DMS153 treated with DMSO at 0.1 percent for 48 hours (cell line): ENCODE measurements at regions not wholly inside any gene's neighbourhood (a gene's known extent, or its start where the extent isn't known, plus 50 kb on each side); places are given as distances from the start of the nearest gene placed in this dataset.

Experiments
- DNase-seq: peaks from one replicate; lab custom pipeline; 2025; ENCODE audit not compliant: unreplicated experiment; lab: John Stamatoyannopoulos, UW

DNA sequence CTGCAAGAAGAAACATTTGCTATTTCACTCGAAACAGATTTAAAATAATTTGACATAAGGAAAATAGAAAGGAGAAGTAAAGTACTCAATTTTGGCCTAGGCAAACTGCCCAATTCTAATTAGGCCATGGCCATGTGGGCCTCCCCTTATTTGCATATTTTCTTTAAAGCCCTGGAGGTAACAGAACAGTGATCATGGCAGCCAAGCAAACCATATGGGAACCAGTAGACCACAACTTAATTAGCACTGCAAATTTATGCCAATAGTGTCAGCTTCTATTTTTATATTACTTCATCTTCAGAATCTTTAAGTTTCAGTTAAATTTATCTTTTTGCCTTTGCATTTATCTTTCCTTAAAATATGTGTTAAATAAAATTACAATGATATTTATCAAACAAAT lies 63.3 kb upstream of the THSD7A start:
- no peak for DNase-seq

- no peak for DNase-seq
Measured at GRCh38 chr7:11896663-11897062, 64.7 kb upstream of the THSD7A start.

DNA sequence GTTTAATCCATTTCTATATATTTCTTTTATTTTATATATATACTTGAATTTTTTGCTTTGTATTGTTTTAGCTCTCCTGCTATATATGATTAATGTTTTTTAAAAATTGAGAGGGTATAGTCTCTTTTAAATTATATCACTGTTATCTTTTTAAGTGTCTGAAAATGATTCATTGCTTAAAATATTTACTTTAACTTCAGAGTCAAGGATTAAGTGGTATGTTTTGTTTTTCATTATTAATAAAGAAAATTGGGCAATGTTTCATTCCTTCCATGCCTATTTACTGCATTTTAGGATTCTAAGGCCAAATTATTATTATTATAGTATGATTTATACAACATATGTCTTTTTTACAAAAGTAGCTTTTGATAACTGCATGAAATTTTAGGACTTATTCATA lies 67.2 kb upstream of the THSD7A start:
- no peak for DNase-seq

- no peak for DNase-seq
Measured at GRCh38 chr7:11910253-11910652, 78.3 kb upstream of the THSD7A start.

GRCh38 chr7:11911900-11912299 lies 79.9 kb upstream of the THSD7A start:
- DNase-seq, result no peak

GRCh38 chr7:11914645-11915044 lies 82.6 kb upstream of the THSD7A start:
- DNase-seq, result no peak

GRCh38 chr7:11923376-11923930 lies 91.5 kb upstream of the THSD7A start:
- peak; percentile 8 for DNase-seq

GRCh38 chr7:11931307-11931706 lies 99.3 kb upstream of the THSD7A start:
- DNase-seq, result no peak

DNA sequence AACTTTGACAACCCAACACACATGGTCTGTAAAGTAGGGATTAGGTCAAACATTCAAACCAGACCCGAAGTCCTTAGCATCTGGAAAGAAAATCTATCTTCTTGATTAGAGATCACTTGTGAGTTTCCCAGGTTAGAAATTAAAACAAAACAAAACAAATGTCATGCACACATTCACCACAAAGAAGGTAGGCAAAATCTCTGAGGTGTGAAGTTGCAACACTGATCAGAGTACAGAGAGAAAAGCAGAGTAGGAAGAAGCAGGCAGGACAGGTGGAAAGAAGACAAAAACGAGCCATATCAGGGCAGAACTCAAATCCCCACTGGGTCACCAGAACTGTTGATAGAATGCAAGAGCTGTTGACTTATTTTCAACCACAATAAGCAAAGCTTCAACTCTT lies 102.8 kb upstream of the THSD7A start:
- no peak for DNase-seq

- no peak for DNase-seq
Measured at GRCh38 chr7:11935905-11936304, 103.9 kb upstream of the THSD7A start.

GRCh38 chr7:11946794-11947193 lies 114.8 kb upstream of the THSD7A start:
- no peak for DNase-seq

- DNase-seq, result no peak
Measured at GRCh38 chr7:11950281-11950680, 118.3 kb upstream of the THSD7A start.

DNA sequence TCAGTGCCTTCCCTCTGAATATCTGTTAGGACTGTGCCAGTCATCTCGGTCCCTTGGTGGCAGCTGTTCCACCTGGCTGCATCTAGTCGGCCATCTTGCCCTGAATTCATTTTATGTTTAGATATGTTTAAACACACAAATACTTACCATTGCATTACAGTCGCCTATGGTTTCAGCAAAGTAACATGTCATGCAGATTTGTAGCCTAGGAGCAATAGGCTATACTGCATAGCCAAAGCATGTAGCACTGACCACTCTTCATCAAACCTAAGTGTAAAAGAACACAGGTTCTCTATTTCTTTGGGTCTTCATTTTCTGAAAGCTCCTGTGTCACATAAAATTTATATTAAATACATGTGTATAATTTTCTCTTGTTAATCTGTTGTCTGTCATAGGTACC lies 118.9 kb upstream of the THSD7A start:
- no peak for DNase-seq

DNA sequence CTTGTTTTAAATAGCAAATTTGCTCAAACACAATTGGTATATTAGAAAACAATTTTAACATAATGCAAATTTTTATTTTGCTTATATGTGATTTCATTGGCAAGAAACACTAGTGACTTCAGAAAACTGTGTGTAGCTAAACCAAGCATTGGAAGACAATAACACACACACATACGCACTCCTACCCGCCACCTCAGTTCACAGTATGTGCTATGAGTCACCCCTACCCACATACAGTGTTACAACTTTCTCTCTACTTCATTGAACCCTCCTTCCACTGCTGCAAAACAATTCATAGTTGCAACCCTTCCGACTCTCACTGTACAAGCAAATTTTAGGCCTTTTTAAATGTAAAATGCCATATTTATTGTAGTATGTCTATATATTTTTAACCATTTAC lies 119.9 kb upstream of the THSD7A start:
- DNase-seq, result no peak

GRCh38 chr7:11952972-11953371 lies 121.0 kb upstream of the THSD7A start:
- no peak for DNase-seq

GRCh38 chr7:11956991-11957390 lies 125.0 kb upstream of the THSD7A start:
- no peak for DNase-seq

DNA sequence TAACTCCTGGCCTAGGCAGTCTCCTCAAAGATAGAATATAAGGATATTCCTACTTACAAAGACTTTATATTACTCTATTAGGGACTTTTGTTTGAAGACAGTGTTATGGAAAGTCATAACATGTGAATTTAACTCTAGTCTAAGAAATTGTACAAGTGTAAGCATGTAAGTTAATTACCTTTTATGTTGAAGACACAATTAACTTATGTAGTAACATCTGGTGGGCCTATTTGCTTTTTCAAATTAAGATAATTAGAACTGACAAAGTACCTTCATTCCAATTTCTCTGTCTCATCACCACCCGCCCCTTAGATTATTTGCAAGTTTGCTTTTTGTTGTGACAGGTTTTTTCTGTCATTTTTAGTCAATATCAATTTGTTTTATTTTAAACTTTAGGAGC lies 126.0 kb upstream of the THSD7A start:
- DNase-seq, result no peak

- no peak for DNase-seq
Measured at GRCh38 chr7:11959121-11959520, 127.1 kb upstream of the THSD7A start.

DNA sequence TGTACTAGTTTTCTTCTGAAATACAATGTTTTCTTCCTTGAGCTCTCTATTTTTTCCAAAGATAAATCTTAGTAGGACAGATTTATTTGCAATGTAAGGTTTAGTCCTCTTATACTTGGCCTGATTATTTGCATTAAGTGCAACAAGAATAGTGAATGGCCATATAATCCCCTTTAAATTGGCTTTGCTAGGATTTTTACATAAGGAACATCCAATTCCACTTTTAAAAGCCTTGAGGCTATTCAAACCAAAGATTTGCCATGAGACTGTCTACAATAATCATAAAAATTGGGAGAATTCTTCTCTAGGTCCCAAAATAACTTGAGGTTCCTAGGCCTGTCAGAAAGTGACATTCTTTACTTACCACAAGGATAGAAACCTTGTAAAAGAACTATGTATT lies 128.6 kb upstream of the THSD7A start:
- no peak for DNase-seq

GRCh38 chr7:11969643-11970042 lies 137.6 kb upstream of the THSD7A start:
- no peak for DNase-seq

GRCh38 chr7:11970132-11970531 lies 138.1 kb upstream of the THSD7A start:
- no peak for DNase-seq

GRCh38 chr7:11985376-11985775 lies 153.4 kb upstream of the THSD7A start:
- no peak for DNase-seq

- DNase-seq, result no peak
Measured at GRCh38 chr7:11985971-11986370, 154.0 kb upstream of the THSD7A start.

- DNase-seq, result peak; percentile 51
Measured at GRCh38 chr7:11988186-11988585, 156.2 kb upstream of the THSD7A start.
